Heart right ventricle (tissue), 16 donors: ENCODE measurements at regions not wholly inside any gene's neighbourhood (a gene's known extent, or its start where the extent isn't known, plus 50 kb on each side); places are given as distances from the start of the nearest gene placed in this dataset.
"Not testable (repeated sequence)": the region's sequence is repeated elsewhere in the genome, so short reads cannot be mapped to it uniquely, and the experiment has no call there.

Experiments used
- ATAC-seq, 8 donors: fragments of 200-7000 bp; cut with Tn5 transposase; one replicate each; pipeline ENCODE4 v1.9.1; 2020; ENCODE audit warnings: mild to moderate bottlenecking in 8 of 8, moderate library complexity in 8 of 8, moderate number of reproducible peaks in 1 of 8
- DNase-seq, 2 donors: peaks; one replicate each; pipeline ENCODE4 v3.0.0-alpha.2; 2020
- H3K27ac ChIP-seq, 10 donors: fragments of 200-600 bp; sonication (generic) in 2 of 10; one replicate each; pipeline versions ENCODE4 v1.5.0 to v1.8.0; 2020 to 2022; ENCODE audit warnings: mild to moderate bottlenecking in 3 of 10
- H3K27me3 ChIP-seq, 7 donors: fragments of 200-600 bp; one replicate each; pipeline ENCODE4 v1.8.0; 2021 to 2022; ENCODE audit warnings: mild to moderate bottlenecking in 2 of 7
- H3K36me3 ChIP-seq, 9 donors: fragments of 200-600 bp; sonication (generic) in 1 of 9; one replicate each; pipeline versions ENCODE4 v1.5.0 to v1.8.0; 2020 to 2022; ENCODE audit warnings: mild to moderate bottlenecking in 2 of 9
- H3K4me1 ChIP-seq, 9 donors: fragments of 200-600 bp; sonication (generic) in 1 of 9; one replicate each; pipeline versions ENCODE4 v1.5.0 to v1.8.0; 2020 to 2022; ENCODE audit warnings: mild to moderate bottlenecking in 4 of 9
- H3K4me3 ChIP-seq, 10 donors: fragments of 200-600 bp; sonication (generic) in 2 of 10; one replicate each; pipeline versions ENCODE4 v1.5.0 to v1.8.0; 2020 to 2022; ENCODE audit warnings: mild to moderate bottlenecking in 7 of 10, moderate library complexity in 2 of 10
- H3K9me3 ChIP-seq, 11 donors: fragments of 200-600 bp in 10 of 11; sonication (generic) in 2 of 11; one replicate each; pipeline versions ENCODE4 v1.5.0 to v1.8.0; 2013 to 2022; ENCODE audit warnings: mild to moderate bottlenecking in 2 of 11, control low read depth in 1 of 11, moderate library complexity in 1 of 11
- WGBS, 2 donors: extraction: QIAGEN DNeasy Blood & Tissue Kit; methylation state at CpG; one replicate each; pipeline ENCODE4 v1.1.7; 2013; ENCODE audit warnings: inconsistent platforms in 1 of 2; 5-methylcytosine and 5-hydroxymethylcytosine counted together
- intact Hi-C, 10 donors: fragments of 100-400 bp; cut with DNase I; formaldehyde crosslinking; loops; one replicate each; pipeline versions ENCODE4 v1.11.1 to v1.14.2; 2022
- TF ChIP-seq, protein P1 (sequence below), 9 donors: fragments of 200-600 bp; sonication (generic) in 2 of 9; IDR thresholded peaks; one replicate each; pipeline versions ENCODE4 v1.5.0 to v1.8.0; 2021 to 2022; ENCODE audit warnings: antibody characterized with exemption in 9 of 9, mild to moderate bottlenecking in 5 of 9, moderate library complexity in 1 of 9
- donor health status: Arrhythmogenic right ventricular cardiomyopathy.
- donor health status: ischemic (EF 13 %, LVEDD 7.1; RV severe dilation, severe dysfunction).
- donor health status: healthy with polysubstance abuse.
- donor health status: DM: no; HTN: yes; CAD: no.
- donor health status: DM: no; HTN: no; CAD: no.
- donor health status: ischemic (EF 25% LVEDD 6.9; RV normal size, moderate dysfunction).
- donor health status: ischemic (EF 25% LVEDD 5.7; RV mildly dilated, moderate dysfunction).
- donor health status: healthy.
- donor health status: DM: yes; HTN: yes; CAD: no.
- donor health status: Ischemic cardiomyopathy.
- donor health status: ischemic (EF 35%, LVEDD 5.7; RV mildly dilated, moderate dysfunction).
- donor health status: nonischemic (EF 11% LVEDD 7.7; RV severe dilation, severe dysfunction).
- donor health status: DM: yes; HTN: yes; CAD: no.
- donor health status: PGD.
- donor health status: ischemic (EF 29% LVEDD 5.4; RV normal size, mild dysfunction).
- donor health status: nonischemic (EF 23%, LVEDD 6.1; RV moderate dilation, normal function).

- no peaks in the 10 kb centered on the region for H3K36me3 ChIP-seq
- H3K9me3 ChIP-seq: peaks cover 0 to 35% (median 13%) of the 10 kb centered on the region in 11 donors
- WGBS, 2 donors: 73 to 74% methylated on average over 8 of the region's 8 CpGs
- H3K27ac ChIP-seq: no peak overlapping the region
- TF ChIP-seq, protein P1, sequence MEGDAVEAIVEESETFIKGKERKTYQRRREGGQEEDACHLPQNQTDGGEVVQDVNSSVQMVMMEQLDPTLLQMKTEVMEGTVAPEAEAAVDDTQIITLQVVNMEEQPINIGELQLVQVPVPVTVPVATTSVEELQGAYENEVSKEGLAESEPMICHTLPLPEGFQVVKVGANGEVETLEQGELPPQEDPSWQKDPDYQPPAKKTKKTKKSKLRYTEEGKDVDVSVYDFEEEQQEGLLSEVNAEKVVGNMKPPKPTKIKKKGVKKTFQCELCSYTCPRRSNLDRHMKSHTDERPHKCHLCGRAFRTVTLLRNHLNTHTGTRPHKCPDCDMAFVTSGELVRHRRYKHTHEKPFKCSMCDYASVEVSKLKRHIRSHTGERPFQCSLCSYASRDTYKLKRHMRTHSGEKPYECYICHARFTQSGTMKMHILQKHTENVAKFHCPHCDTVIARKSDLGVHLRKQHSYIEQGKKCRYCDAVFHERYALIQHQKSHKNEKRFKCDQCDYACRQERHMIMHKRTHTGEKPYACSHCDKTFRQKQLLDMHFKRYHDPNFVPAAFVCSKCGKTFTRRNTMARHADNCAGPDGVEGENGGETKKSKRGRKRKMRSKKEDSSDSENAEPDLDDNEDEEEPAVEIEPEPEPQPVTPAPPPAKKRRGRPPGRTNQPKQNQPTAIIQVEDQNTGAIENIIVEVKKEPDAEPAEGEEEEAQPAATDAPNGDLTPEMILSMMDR (IDR thresholded peaks at IDR 0.05): no peak
- no peaks in the 10 kb centered on the region for H3K27me3 ChIP-seq
- intact Hi-C loops: no loop called here
- no peak for ATAC-seq
- H3K4me1 ChIP-seq: peaks cover 0 to 10% (median 0%) of the 10 kb centered on the region in 9 donors
- H3K4me3 ChIP-seq: no peak overlapping the region
- no peak for DNase-seq
Observed at GRCh38 chr7:138188290-138188858, 112.1 kb downstream of the AKR1D1 start.

GRCh38 chr7:138194567-138194966 is 118.3 kb downstream of the AKR1D1 start:
- intact Hi-C loops: no loop called here
- Histone ChIP-seq H3K27ac (no peak overlapping the region), H3K4me3 (no peak overlapping the region), H3K36me3 (no peaks in the 10 kb centered on the region), H3K27me3 (no peaks in the 10 kb centered on the region), H3K9me3 (peaks cover 0 to 2% (median 0%) of the 10 kb centered on the region in 11 donors), H3K4me1 (peaks cover 0 to 27% (median 0%) of the 10 kb centered on the region in 9 donors)
- no peak for DNase-seq
- no peak for ATAC-seq
- WGBS, 2 donors: 90 to 94% methylated on average over 8 of the region's 8 CpGs
- TF ChIP-seq, protein P1 (IDR thresholded peaks at IDR 0.05): no peak

GRCh38 chr7:138195151-138195571 is 118.9 kb downstream of the AKR1D1 start:
- Histone ChIP-seq H3K27ac (no peak overlapping the region), H3K4me1 (peaks cover 0 to 27% (median 0%) of the 10 kb centered on the region in 9 donors), H3K4me3 (no peak overlapping the region), H3K9me3 (no peaks in the 10 kb centered on the region), H3K27me3 (no peaks in the 10 kb centered on the region), H3K36me3 (no peaks in the 10 kb centered on the region)
- TF ChIP-seq, protein P1 (IDR thresholded peaks at IDR 0.05): no peak
- ATAC-seq (no peak), DNase-seq (no peak)
- intact Hi-C loops: no loop called here
- 69 to 80% methylated on average over 2 of the region's 2 CpGs for WGBS, 2 donors

GRCh38 chr7:138196503-138196946 is 120.3 kb downstream of the AKR1D1 start:
- H3K9me3 ChIP-seq, DNase-seq, H3K4me3 ChIP-seq, intact Hi-C loops, ATAC-seq, H3K27me3 ChIP-seq, H3K36me3 ChIP-seq: not testable (repeated sequence)
- Histone ChIP-seq H3K27ac (peak overlapping the region in 1 of 10 donors; percentile 68), H3K4me1 (peaks cover 0 to 27% (median 0%) of the 10 kb centered on the region in 9 donors)
- WGBS, 2 donors: 61 to 70% methylated on average over 3 of the region's 3 CpGs
